HEK293T (cell line): ENCODE measurements at regions not wholly inside any gene's neighbourhood (a gene's known extent, or its start where the extent isn't known, plus 50 kb on each side); places are given as distances from the start of the nearest gene placed in this dataset.

ENCODE experiments used
- CTCF ChIA-PET: fragments of 350-600 bp; formaldehyde crosslinking; extraction: SDS; loops from one replicate; lab custom pipeline; 2021; ENCODE audit warnings: antibody characterized with exemption, inconsistent platforms; lab: Yijun Ruan, JAX
- POLR2A ChIA-PET: fragments of 350-600 bp; formaldehyde crosslinking; extraction: SDS; loops from one replicate; lab custom pipeline; 2020; ENCODE audit warnings: antibody characterized with exemption, inconsistent platforms; lab: Yijun Ruan, JAX
- DNase-seq: peaks from one replicate; pipeline ENCODE4 v3.0.0; 2012; ENCODE audit warnings: mixed read lengths; ENCODE audit errors: extremely low spot score
- ARNT ChIP-seq: fragments of 450-650 bp; IDR thresholded peaks from 2 replicates; pipeline ENCODE4 v1.6.1; 2017; ENCODE audit warnings: mild to moderate bottlenecking
- BHLHE40 ChIP-seq: fragments of 450-650 bp; IDR thresholded peaks from 2 replicates; pipeline ENCODE4 v1.6.1; 2016; ENCODE audit warnings: mild to moderate bottlenecking, moderate library complexity, borderline replicate concordance
- CTBP1 ChIP-seq: fragments of 450-650 bp; IDR thresholded peaks from 2 replicates; pipeline ENCODE4 v1.6.1; 2016; ENCODE audit warnings: borderline replicate concordance
- ELF4 ChIP-seq: fragments of 450-650 bp; IDR thresholded peaks from 2 replicates; pipeline ENCODE4 v1.6.1; 2017; ENCODE audit warnings: antibody characterized with exemption
- FOXA1 ChIP-seq: fragments of 450-650 bp; IDR thresholded peaks from 2 replicates; pipeline ENCODE4 v1.6.1; 2016; ENCODE audit warnings: mild to moderate bottlenecking
- FOXK2 ChIP-seq: fragments of 450-650 bp; IDR thresholded peaks from 2 replicates; pipeline ENCODE4 v1.6.1; 2016; ENCODE audit warnings: mild to moderate bottlenecking
- FOXM1 ChIP-seq: fragments of 450-650 bp; IDR thresholded peaks from 2 replicates; pipeline ENCODE4 v1.6.1; 2017; ENCODE audit warnings: mild to moderate bottlenecking, borderline replicate concordance
- HDGF ChIP-seq: fragments of 450-650 bp; IDR thresholded peaks from 2 replicates; pipeline ENCODE4 v1.6.1; 2017; ENCODE audit warnings: antibody characterized with exemption, borderline replicate concordance
- L3MBTL2 ChIP-seq: fragments of 450-650 bp; conservative IDR thresholded peaks from 2 replicates; pipeline ENCODE4 v1.6.1; 2016; ENCODE audit warnings: mild to moderate bottlenecking
- LEF1 ChIP-seq: fragments of 450-650 bp; IDR thresholded peaks from 2 replicates; pipeline ENCODE4 v1.6.1; 2017; ENCODE audit warnings: mild to moderate bottlenecking, borderline replicate concordance
- NFRKB ChIP-seq: fragments of 450-650 bp; IDR thresholded peaks from 2 replicates; pipeline ENCODE4 v1.6.1; 2016; ENCODE audit warnings: mild to moderate bottlenecking, moderate library complexity
- PKNOX1 ChIP-seq: fragments of 450-650 bp; IDR thresholded peaks from 2 replicates; pipeline ENCODE4 v1.6.1; 2016
- SP1 ChIP-seq: fragments of 450-650 bp; IDR thresholded peaks from 2 replicates; pipeline ENCODE4 v1.6.1; 2017
- SUZ12 ChIP-seq: fragments of 450-650 bp; IDR thresholded peaks from 2 replicates; pipeline ENCODE4 v1.6.1; 2016; ENCODE audit warnings: mild to moderate bottlenecking
- TARDBP ChIP-seq: fragments of 450-650 bp; IDR thresholded peaks from 2 replicates; pipeline ENCODE4 v1.6.1; 2016
- ZNF384 ChIP-seq: fragments of 450-650 bp; IDR thresholded peaks from 2 replicates; pipeline ENCODE4 v1.6.1; 2016

DNA sequence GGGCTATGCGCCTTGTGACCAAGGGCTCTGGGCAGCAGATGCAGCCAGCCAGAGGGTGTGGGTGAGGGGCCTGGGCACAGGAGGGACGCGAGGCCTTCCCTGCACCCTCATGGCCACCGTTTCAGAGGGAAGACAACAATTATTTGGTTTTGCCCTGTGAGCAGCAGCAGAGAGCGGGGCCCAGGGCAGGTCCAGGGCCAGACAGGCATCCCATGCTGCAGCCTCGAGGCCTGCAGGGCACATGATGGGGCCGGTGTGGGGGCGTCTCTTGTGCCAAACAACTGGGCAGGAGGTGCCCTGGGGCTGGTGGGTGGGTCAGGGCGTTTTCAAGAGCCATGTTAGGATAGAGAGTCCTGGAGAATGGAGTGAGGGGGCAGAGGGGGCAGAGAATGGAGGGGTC, 79.4 kb downstream of the SCGB2B2 start:
- POLR2A ChIA-PET: no interaction called here
- TF ChIP-seq SUZ12 (no peak), FOXA1 (no peak), FOXK2 (no peak), FOXM1 (no peak), PKNOX1 (no peak), SP1 (no peak), L3MBTL2 (no peak), LEF1 (no peak), ZNF384 (no peak), ARNT (no peak), BHLHE40 (no peak), NFRKB (no peak), HDGF (no peak), TARDBP (no peak), ELF4 (no peak), CTBP1 (no peak)
- no peak for DNase-seq
- CTCF ChIA-PET: no interaction called here

DNA sequence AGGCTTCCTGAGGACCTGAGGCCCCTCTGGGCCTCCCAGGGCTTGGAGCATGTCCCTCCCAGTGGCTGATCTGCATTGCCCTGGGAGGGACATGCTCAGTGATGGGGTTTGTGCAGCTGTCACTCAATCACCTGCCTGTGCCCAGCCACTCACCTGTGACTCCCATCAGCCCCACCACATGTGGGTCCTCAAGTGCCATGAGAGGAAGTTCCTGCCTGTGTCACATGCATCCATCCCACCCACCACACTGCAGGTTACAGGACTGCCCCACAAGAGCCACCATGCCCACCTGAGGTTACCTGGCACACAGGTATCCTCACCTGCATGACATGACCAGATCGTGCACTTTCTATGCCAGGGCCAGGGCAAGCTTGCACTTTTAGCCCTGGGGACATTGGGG, 80.0 kb downstream of the SCGB2B2 start:
- DNase-seq: no peak
- CTCF ChIA-PET: no interaction called here
- POLR2A ChIA-PET: no interaction called here
- TF ChIP-seq CTBP1 (no peak), ZNF384 (no peak), LEF1 (no peak), ELF4 (no peak), FOXK2 (no peak), HDGF (no peak), PKNOX1 (no peak), FOXA1 (no peak), ARNT (no peak), FOXM1 (no peak), BHLHE40 (no peak), TARDBP (no peak), SUZ12 (no peak)

- no peak for TF ChIP-seq ARNT
- TF ChIP-seq PKNOX1: no peak
- no peak for TF ChIP-seq SP1
- no peak for TF ChIP-seq TARDBP
- TF ChIP-seq BHLHE40: no peak
- no peak for TF ChIP-seq ELF4
- TF ChIP-seq CTBP1: no peak
- POLR2A ChIA-PET: no interaction called here
- DNase-seq: no peak
- CTCF ChIA-PET: no interaction called here
Observed at GRCh38 chr19:34596115-34596514, 80.8 kb downstream of the SCGB2B2 start.

DNA sequence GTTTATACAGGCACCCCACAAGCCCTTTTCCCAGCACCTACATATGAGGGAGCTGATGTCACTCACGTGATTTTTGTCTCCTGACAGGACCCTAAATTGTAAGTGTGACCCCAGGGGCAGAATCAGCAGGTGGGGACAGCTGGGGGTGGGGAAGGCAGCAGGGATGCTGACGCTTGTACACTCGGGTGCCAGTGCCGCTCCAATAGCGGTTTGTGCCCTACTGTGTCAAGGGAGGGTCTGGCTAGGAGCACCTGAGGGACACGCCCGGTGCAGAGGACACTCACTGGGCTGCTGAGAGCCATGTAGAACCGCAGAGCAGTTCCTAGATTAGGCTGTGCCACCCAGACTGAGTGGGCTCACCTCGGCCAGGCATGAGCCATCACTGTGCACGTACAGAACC, 81.3 kb downstream of the SCGB2B2 start:
- no peak for DNase-seq
- CTCF ChIA-PET: no interaction called here

DNA sequence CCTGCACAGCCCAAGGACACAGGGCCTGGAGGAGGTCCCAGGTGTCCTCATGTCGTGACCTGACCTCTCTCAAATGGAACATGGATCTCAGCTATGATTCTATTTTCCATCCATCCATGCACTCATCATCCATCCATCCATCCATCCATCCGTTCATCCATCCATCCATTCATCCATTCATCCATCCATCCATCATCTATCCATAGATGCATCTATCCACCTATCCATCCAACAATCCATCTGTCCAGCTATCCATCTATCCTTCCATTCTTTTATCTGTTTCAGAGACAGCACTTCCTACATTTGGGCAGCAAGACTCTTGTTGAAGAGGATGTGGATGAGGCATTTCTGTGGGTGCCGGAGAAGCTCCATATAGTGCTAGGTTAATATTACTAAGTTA, 86.7 kb downstream of the SCGB2B2 start:
- TF ChIP-seq SP1 (no peak), LEF1 (no peak), CTBP1 (no peak), FOXA1 (no peak), SUZ12 (no peak), FOXM1 (no peak), NFRKB (no peak), HDGF (no peak), BHLHE40 (no peak), PKNOX1 (no peak), L3MBTL2 (no peak), ZNF384 (no peak), FOXK2 (no peak), ARNT (no peak), ELF4 (no peak), TARDBP (no peak)
- ChIA-PET CTCF (no interaction called here), POLR2A (no interaction called here)
- DNase-seq: no peak

More for the DNA sequence above, 81.3 kb downstream of the SCGB2B2 start:
- POLR2A ChIA-PET: no interaction called here
- no peak for TF ChIP-seq BHLHE40
- no peak for TF ChIP-seq FOXA1
- TF ChIP-seq L3MBTL2: no peak
- no peak for TF ChIP-seq HDGF
- no peak for TF ChIP-seq SP1
- TF ChIP-seq NFRKB: no peak
- TF ChIP-seq PKNOX1: no peak
- no peak for TF ChIP-seq FOXK2
- no peak for TF ChIP-seq SUZ12
- no peak for TF ChIP-seq ZNF384
- TF ChIP-seq FOXM1: no peak
- no peak for TF ChIP-seq LEF1
